ENCODE measurements at regions not wholly inside any gene's neighbourhood (a gene's known extent, or its start where the extent isn't known, plus 50 kb on each side); places are given as distances from the start of the nearest gene placed in this dataset.

GRCh38 chr22:48210812-48211211, 1448.4 kb downstream of the TBC1D22A start:
- no peak for DNase-seq
- Histone ChIP-seq H3K27ac (ENCODE audit: low read length) (no peak overlapping the region), H3K79me2 (ENCODE audit: low read length) (no peaks in the 10 kb centered on the region)

DNA sequence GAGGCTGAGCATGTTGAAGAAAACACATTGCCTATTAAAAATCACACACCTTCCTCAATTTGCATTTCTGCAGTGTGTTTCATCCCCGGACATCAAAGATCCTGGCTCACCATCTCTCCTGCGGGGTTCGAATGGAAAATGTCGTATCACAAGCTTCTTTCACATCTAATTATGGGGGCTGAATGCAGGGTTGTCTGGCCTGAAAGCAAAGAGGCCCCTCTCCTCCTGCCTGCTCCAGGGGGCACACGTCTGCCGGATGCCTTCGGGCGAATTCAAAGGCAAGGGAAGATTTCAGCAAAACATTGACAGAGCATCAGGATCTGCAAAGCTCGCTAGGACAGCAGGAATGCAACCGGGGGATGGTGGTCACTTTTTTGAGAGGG, 1447.7 kb downstream of the TBC1D22A start:
- Histone ChIP-seq H3K4me1 (ENCODE audit: low read length) (peaks cover 3% of the 10 kb centered on the region; the same call in 1 of the 2 replicates), H2AFZ (ENCODE audit: low read length) (no peak overlapping the region), H3K9me3 (ENCODE audit: low read length) (no peaks in the 10 kb centered on the region), H4K20me1 (ENCODE audit: insufficient read depth, low read depth, low read length) (no peaks in the 10 kb centered on the region), H3K9me2 (replicated peaks; ENCODE audit: insufficient read depth, low read length) (0 out of 2 replicates have a peak, but pooled peaks cover 3% of the 10 kb centered on the region), H3K4me3 (ENCODE audit: low read length) (no peak overlapping the region), H3K4me2 (ENCODE audit: low read depth, low read length, poor library complexity, severe bottlenecking) (no peak overlapping the region), H3K36me3 (ENCODE audit: insufficient read depth, low read length) (no peaks in the 10 kb centered on the region), H3K27ac (ENCODE audit: low read length) (no peak overlapping the region), H3K27me3 (ENCODE audit: low read length) (no peaks in the 10 kb centered on the region; the same call in 1 of the 2 replicates), H3K79me2 (ENCODE audit: low read length) (no peaks in the 10 kb centered on the region), H3K9ac (ENCODE audit: low read length) (no peak overlapping the region)
- DNase-seq, result no peak

More at GRCh38 chr22:48210812-48211211, 1448.4 kb downstream of the TBC1D22A start:
- H3K36me3 ChIP-seq (ENCODE audit: insufficient read depth, low read length), result no peaks in the 10 kb centered on the region
- no peaks in the 10 kb centered on the region for H3K9me3 ChIP-seq (ENCODE audit: low read length)
- no peaks in the 10 kb centered on the region; the same call in 1 of the 2 replicates for H3K27me3 ChIP-seq (ENCODE audit: low read length)
- no peak overlapping the region for H3K4me3 ChIP-seq (ENCODE audit: low read length)
- no peak overlapping the region for H3K9ac ChIP-seq (ENCODE audit: low read length)
- H3K4me1 ChIP-seq (ENCODE audit: low read length), result peaks cover 3% of the 10 kb centered on the region; the same call in 1 of the 2 replicates
- H2AFZ ChIP-seq (ENCODE audit: low read length), result no peak overlapping the region
- 0 out of 2 replicates have a peak, but pooled peaks cover 3% of the 10 kb centered on the region for H3K9me2 ChIP-seq (replicated peaks; ENCODE audit: insufficient read depth, low read length)
- H3K4me2 ChIP-seq (ENCODE audit: low read depth, low read length, poor library complexity, severe bottlenecking), result no peak overlapping the region
- no peaks in the 10 kb centered on the region for H4K20me1 ChIP-seq (ENCODE audit: insufficient read depth, low read depth, low read length)

GRCh38 chr22:48209473-48210197, 1447.2 kb downstream of the TBC1D22A start:
- Histone ChIP-seq H3K9me3 (ENCODE audit: low read length) (no peaks in the 10 kb centered on the region), H3K4me1 (ENCODE audit: low read length) (peaks cover 3% of the 10 kb centered on the region; the same call in 1 of the 2 replicates), H3K36me3 (ENCODE audit: insufficient read depth, low read length) (no peaks in the 10 kb centered on the region), H3K9ac (ENCODE audit: low read length) (no peak overlapping the region), H3K9me2 (replicated peaks; ENCODE audit: insufficient read depth, low read length) (0 out of 2 replicates have a peak, but pooled peaks cover 3% of the 10 kb centered on the region), H3K4me3 (ENCODE audit: low read length) (no peak overlapping the region), H3K27ac (ENCODE audit: low read length) (no peak overlapping the region), H2AFZ (ENCODE audit: low read length) (no peak overlapping the region), H3K79me2 (ENCODE audit: low read length) (no peaks in the 10 kb centered on the region), H3K27me3 (ENCODE audit: low read length) (no peaks in the 10 kb centered on the region; the same call in 1 of the 2 replicates), H4K20me1 (ENCODE audit: insufficient read depth, low read depth, low read length) (no peaks in the 10 kb centered on the region), H3K4me2 (ENCODE audit: low read depth, low read length, poor library complexity, severe bottlenecking) (no peak overlapping the region)
- no peak for DNase-seq

GRCh38 chr22:48208894-48209293, 1446.4 kb downstream of the TBC1D22A start:
- H3K4me2 ChIP-seq (ENCODE audit: low read depth, low read length, poor library complexity, severe bottlenecking), result no peak overlapping the region
- H3K9me2 ChIP-seq (replicated peaks; ENCODE audit: insufficient read depth, low read length), result 0 out of 2 replicates have a peak, but pooled peaks cover 3% of the 10 kb centered on the region
- H3K27ac ChIP-seq (ENCODE audit: low read length), result no peak overlapping the region
- peaks cover 3% of the 10 kb centered on the region; the same call in 1 of the 2 replicates for H3K4me1 ChIP-seq (ENCODE audit: low read length)
- no peaks in the 10 kb centered on the region for H3K36me3 ChIP-seq (ENCODE audit: insufficient read depth, low read length)
- no peak overlapping the region for H2AFZ ChIP-seq (ENCODE audit: low read length)
- H4K20me1 ChIP-seq (ENCODE audit: insufficient read depth, low read depth, low read length), result no peaks in the 10 kb centered on the region
- H3K27me3 ChIP-seq (ENCODE audit: low read length), result no peaks in the 10 kb centered on the region; the same call in 1 of the 2 replicates
- H3K4me3 ChIP-seq (ENCODE audit: low read length), result no peak overlapping the region
- no peak for DNase-seq
- H3K79me2 ChIP-seq (ENCODE audit: low read length), result no peaks in the 10 kb centered on the region
- no peaks in the 10 kb centered on the region for H3K9me3 ChIP-seq (ENCODE audit: low read length)
- H3K9ac ChIP-seq (ENCODE audit: low read length), result no peak overlapping the region

GRCh38 chr22:48207919-48208535, 1445.6 kb downstream of the TBC1D22A start:
- peaks cover 3% of the 10 kb centered on the region; the same call in 1 of the 2 replicates for H3K4me1 ChIP-seq (ENCODE audit: low read length)
- H3K27me3 ChIP-seq (ENCODE audit: low read length), result no peaks in the 10 kb centered on the region
- H3K9me2 ChIP-seq (replicated peaks; ENCODE audit: insufficient read depth, low read length), result 0 out of 2 replicates have a peak, but pooled peaks cover 1% of the 10 kb centered on the region
- H3K4me3 ChIP-seq (ENCODE audit: low read length), result no peak overlapping the region
- H4K20me1 ChIP-seq (ENCODE audit: insufficient read depth, low read depth, low read length), result no peaks in the 10 kb centered on the region
- H3K9me3 ChIP-seq (ENCODE audit: low read length), result no peaks in the 10 kb centered on the region
- H3K36me3 ChIP-seq (ENCODE audit: insufficient read depth, low read length), result no peaks in the 10 kb centered on the region
- DNase-seq, result no peak
- no peak overlapping the region for H3K9ac ChIP-seq (ENCODE audit: low read length)
- no peak overlapping the region for H3K27ac ChIP-seq (ENCODE audit: low read length)
- H3K4me2 ChIP-seq (ENCODE audit: low read depth, low read length, poor library complexity, severe bottlenecking), result no peak overlapping the region
- H2AFZ ChIP-seq (ENCODE audit: low read length), result no peak overlapping the region
- no peaks in the 10 kb centered on the region for H3K79me2 ChIP-seq (ENCODE audit: low read length)

- no peaks in the 10 kb centered on the region for H3K27me3 ChIP-seq (ENCODE audit: low read length)
- H4K20me1 ChIP-seq (ENCODE audit: insufficient read depth, low read depth, low read length), result no peaks in the 10 kb centered on the region
- H3K9me2 ChIP-seq (replicated peaks; ENCODE audit: insufficient read depth, low read length), result no peaks in the 10 kb centered on the region
- H3K4me1 ChIP-seq (ENCODE audit: low read length), result peaks cover 8% of the 10 kb centered on the region; the same call in 1 of the 2 replicates
- no peak for DNase-seq
- no peaks in the 10 kb centered on the region for H3K36me3 ChIP-seq (ENCODE audit: insufficient read depth, low read length)
- H3K79me2 ChIP-seq (ENCODE audit: low read length), result no peaks in the 10 kb centered on the region
- H3K4me2 ChIP-seq (ENCODE audit: low read depth, low read length, poor library complexity, severe bottlenecking), result no peak overlapping the region
- H2AFZ ChIP-seq (ENCODE audit: low read length), result no peak overlapping the region
- no peak overlapping the region for H3K9ac ChIP-seq (ENCODE audit: low read length)
- H3K27ac ChIP-seq (ENCODE audit: low read length), result no peak overlapping the region
- no peaks in the 10 kb centered on the region for H3K9me3 ChIP-seq (ENCODE audit: low read length)
- H3K4me3 ChIP-seq (ENCODE audit: low read length), result no peak overlapping the region
These were observed 1443.3 kb downstream of the TBC1D22A start for GRCh38 chr22:48205790-48206189.

DNA sequence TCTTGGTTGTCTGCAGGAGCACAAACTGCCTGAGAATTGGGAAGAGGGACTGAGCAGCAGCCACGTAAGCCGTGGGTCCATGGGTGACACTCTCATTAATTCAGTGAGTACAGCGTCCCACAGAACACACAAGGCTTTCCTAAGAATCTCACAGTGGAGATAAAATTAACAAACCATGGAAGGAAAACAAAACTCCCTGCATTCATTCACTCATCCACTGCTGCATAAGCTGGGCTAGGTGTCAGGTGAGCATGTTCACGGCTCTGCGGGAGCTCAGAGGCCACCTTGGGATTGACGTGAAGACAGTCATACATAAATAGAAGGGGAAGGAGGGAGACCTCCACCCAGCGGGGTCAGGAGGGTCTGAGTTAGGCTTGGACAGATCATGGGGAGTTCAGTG, 1442.7 kb downstream of the TBC1D22A start:
- H3K9ac ChIP-seq (ENCODE audit: low read length), result no peak overlapping the region
- H3K27ac ChIP-seq (ENCODE audit: low read length), result no peak overlapping the region
- no peaks in the 10 kb centered on the region for H3K36me3 ChIP-seq (ENCODE audit: insufficient read depth, low read length)
- no peaks in the 10 kb centered on the region for H3K27me3 ChIP-seq (ENCODE audit: low read length)
- no peaks in the 10 kb centered on the region for H3K9me2 ChIP-seq (replicated peaks; ENCODE audit: insufficient read depth, low read length)
- peaks cover 8% of the 10 kb centered on the region; the same call in 1 of the 2 replicates for H3K4me1 ChIP-seq (ENCODE audit: low read length)
- no peak overlapping the region for H3K4me3 ChIP-seq (ENCODE audit: low read length)
- no peaks in the 10 kb centered on the region for H3K9me3 ChIP-seq (ENCODE audit: low read length)
- no peaks in the 10 kb centered on the region for H3K79me2 ChIP-seq (ENCODE audit: low read length)
- no peak overlapping the region for H2AFZ ChIP-seq (ENCODE audit: low read length)
- no peaks in the 10 kb centered on the region for H4K20me1 ChIP-seq (ENCODE audit: insufficient read depth, low read depth, low read length)
- DNase-seq, result no peak
- no peak overlapping the region for H3K4me2 ChIP-seq (ENCODE audit: low read depth, low read length, poor library complexity, severe bottlenecking)

- no peak for DNase-seq
- no peak overlapping the region for H3K4me3 ChIP-seq (ENCODE audit: low read length)
- H3K4me2 ChIP-seq (ENCODE audit: low read depth, low read length, poor library complexity, severe bottlenecking), result no peak overlapping the region
These were observed 1441.8 kb downstream of the TBC1D22A start for GRCh38 chr22:48204296-48204695.

More at GRCh38 chr22:48204296-48204695, 1441.8 kb downstream of the TBC1D22A start:
- no peak overlapping the region for H3K27ac ChIP-seq (ENCODE audit: low read length)
- H3K27me3 ChIP-seq (ENCODE audit: low read length), result no peaks in the 10 kb centered on the region
- H2AFZ ChIP-seq (ENCODE audit: low read length), result no peak overlapping the region
- no peaks in the 10 kb centered on the region for H3K9me2 ChIP-seq (replicated peaks; ENCODE audit: insufficient read depth, low read length)
- H4K20me1 ChIP-seq (ENCODE audit: insufficient read depth, low read depth, low read length), result no peaks in the 10 kb centered on the region
- no peak overlapping the region for H3K9ac ChIP-seq (ENCODE audit: low read length)
- 0 out of 2 replicates have a peak, but pooled peaks cover 5% of the 10 kb centered on the region for H3K4me1 ChIP-seq (ENCODE audit: low read length)
- H3K79me2 ChIP-seq (ENCODE audit: low read length), result no peaks in the 10 kb centered on the region
- no peaks in the 10 kb centered on the region for H3K9me3 ChIP-seq (ENCODE audit: low read length)
- no peaks in the 10 kb centered on the region for H3K36me3 ChIP-seq (ENCODE audit: insufficient read depth, low read length)

Measured in Karpas-422 (cell line).